ENCODE measurements at regions not wholly inside any gene's neighbourhood (a gene's known extent, or its start where the extent isn't known, plus 50 kb on each side); places are given as distances from the start of the nearest gene placed in this dataset.

DNA sequence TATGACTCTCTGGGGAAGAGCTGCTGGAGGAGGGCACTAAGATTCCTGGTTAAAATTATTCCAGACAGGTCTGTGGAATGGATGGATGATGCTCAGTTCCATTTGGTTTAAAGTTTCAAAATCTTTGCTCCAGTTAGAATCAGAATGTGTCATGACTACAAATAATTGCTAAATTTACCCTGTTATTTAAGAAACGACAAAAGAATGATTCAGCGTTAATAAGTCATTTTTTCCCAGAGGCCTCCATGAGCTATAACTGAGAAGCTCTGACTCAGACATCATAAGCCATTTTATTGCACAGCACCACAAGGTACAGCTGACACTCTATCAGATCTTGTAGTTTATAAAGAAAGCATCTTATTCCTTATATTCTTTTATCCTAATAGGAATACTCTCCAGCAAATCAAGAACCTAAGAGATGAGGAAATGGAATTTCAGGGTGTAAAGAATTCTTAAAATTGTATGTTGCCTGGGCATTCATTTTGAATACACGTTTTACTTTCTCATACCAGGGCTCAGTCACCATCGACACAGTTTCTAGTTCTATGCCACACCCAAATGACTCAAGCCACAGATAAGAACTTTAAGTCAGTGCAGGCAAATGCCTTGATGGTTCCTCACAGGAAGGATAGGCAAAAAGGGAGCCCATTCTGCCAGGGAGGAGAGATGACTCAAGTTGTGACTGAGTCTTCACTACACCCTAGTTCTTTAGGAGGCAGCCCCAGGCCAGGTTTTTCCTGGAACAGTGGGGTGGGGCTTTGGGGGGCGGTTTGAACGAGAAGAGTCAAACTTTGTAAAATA, 636.0 kb downstream of the MMUT start:
- Histone ChIP-seq H3K27me3 (ENCODE audit: insufficient read depth in 3 of 3, low read length in 2 of 3) (no peaks in the 10 kb centered on the region), H3K9me3 (no peaks in the 10 kb centered on the region), H3K4me3 (no peak overlapping the region), H3K27ac (no peak overlapping the region), H3K4me1 (no peaks in the 10 kb centered on the region), H3K36me3 (ENCODE audit: insufficient read depth in 1 of 2, low read depth in 1 of 2) (no peaks in the 10 kb centered on the region)
- DNase-seq (no peak), ATAC-seq (no peak)
- intact Hi-C loops (cut with DNase I): no loop called here
- 70 to 75% (median 72%) methylated on average over 6 of the region's 6 CpGs for WGBS, 3 donors
- TF ChIP-seq, protein P1, sequence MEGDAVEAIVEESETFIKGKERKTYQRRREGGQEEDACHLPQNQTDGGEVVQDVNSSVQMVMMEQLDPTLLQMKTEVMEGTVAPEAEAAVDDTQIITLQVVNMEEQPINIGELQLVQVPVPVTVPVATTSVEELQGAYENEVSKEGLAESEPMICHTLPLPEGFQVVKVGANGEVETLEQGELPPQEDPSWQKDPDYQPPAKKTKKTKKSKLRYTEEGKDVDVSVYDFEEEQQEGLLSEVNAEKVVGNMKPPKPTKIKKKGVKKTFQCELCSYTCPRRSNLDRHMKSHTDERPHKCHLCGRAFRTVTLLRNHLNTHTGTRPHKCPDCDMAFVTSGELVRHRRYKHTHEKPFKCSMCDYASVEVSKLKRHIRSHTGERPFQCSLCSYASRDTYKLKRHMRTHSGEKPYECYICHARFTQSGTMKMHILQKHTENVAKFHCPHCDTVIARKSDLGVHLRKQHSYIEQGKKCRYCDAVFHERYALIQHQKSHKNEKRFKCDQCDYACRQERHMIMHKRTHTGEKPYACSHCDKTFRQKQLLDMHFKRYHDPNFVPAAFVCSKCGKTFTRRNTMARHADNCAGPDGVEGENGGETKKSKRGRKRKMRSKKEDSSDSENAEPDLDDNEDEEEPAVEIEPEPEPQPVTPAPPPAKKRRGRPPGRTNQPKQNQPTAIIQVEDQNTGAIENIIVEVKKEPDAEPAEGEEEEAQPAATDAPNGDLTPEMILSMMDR (IDR thresholded peaks at IDR 0.05): no peak

DNA sequence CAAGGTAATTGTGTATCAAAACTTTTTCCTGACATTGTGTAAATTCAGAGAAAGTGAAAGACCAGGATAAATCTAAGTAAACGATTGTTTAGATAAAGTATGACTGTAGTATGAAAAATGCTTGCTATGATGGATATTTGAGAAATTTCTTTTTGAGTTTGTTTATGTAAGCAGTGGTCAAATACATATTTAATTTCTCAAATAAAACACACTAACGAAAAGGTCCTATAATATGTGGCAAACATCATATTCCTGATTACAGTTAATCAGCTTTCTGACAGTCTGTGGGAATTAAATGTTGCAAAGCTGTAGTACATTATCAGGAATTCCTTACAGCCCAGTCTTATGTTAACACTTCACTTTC, 636.9 kb downstream of the MMUT start:
- TF ChIP-seq, protein P1 (IDR thresholded peaks at IDR 0.05): no peak
- H3K27ac ChIP-seq: no peak overlapping the region
- no peak for DNase-seq
- ATAC-seq: no peak
- H3K4me3 ChIP-seq: no peak overlapping the region
- intact Hi-C loops (cut with DNase I): no loop called here
- no peaks in the 10 kb centered on the region for H3K27me3 ChIP-seq (ENCODE audit: insufficient read depth in 3 of 3, low read length in 2 of 3)
- whole genome bisulfite sequencing, 3 donors: 73 to 76% (median 76%) methylated on average over 2 of the region's 2 CpGs
- no peaks in the 10 kb centered on the region for H3K9me3 ChIP-seq
- H3K4me1 ChIP-seq: no peaks in the 10 kb centered on the region
- no peaks in the 10 kb centered on the region for H3K36me3 ChIP-seq (ENCODE audit: insufficient read depth in 1 of 2, low read depth in 1 of 2)

DNA sequence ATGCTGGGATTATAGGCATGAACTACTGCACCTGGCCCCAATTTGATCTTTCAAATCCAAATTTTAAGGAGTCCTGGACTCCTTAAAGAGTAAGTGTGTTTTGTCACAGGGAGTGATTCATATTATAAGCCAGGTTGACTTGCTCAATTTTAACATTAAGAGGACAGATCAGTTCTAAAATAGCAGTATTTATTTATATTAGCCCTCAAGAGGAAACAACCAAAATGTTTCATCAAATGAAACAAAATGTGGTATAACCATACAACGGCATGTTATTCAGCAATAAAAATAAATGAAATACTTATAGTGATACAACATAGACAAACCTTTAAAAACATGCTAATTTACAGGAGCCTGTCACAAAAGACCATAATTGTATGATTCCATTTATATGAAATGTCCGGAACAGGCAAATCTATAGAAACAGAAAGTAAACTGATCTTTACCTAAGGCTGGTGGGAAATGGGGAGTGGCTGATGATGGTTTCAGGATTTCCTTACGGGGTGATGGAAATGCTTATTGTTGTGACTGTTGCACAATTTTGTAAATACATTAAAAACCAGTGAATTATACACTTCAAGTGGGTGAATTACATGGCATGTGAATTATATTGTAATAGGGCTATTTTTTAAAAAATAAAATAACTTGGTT, 637.4 kb downstream of the MMUT start:
- Histone ChIP-seq H3K27ac (no peak overlapping the region), H3K36me3 (ENCODE audit: insufficient read depth in 1 of 2, low read depth in 1 of 2) (no peaks in the 10 kb centered on the region), H3K4me3 (no peak overlapping the region), H3K27me3 (ENCODE audit: insufficient read depth in 3 of 3, low read length in 2 of 3) (no peaks in the 10 kb centered on the region), H3K4me1 (no peaks in the 10 kb centered on the region), H3K9me3 (no peaks in the 10 kb centered on the region)
- DNase-seq: no peak
- intact Hi-C loops (cut with DNase I): no loop called here
- TF ChIP-seq, protein P1 (IDR thresholded peaks at IDR 0.05): no peak
- WGBS, 3 donors: 71 to 82% (median 81%) methylated on average over 3 of the region's 3 CpGs
- no peak for ATAC-seq

DNA sequence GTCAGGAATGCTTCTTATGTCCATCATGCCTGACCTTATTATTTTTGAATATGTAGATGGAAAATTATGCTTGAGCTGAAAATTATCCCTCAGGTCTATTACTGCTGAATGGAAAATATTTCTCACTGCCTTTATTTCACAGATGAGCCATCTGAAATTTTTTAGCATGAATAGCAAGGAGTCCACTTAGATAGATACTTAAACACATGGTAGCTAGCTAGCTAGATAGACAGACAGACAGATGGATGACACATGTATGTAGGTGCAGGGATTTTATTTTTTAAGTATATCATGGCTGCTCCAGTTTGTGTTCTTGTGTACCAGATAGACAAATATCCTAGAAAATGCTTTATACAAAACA, 645.0 kb downstream of the MMUT start:
- no peaks in the 10 kb centered on the region for H3K4me1 ChIP-seq
- TF ChIP-seq, protein P1 (IDR thresholded peaks at IDR 0.05): no peak
- ATAC-seq: no peak

More for the DNA sequence above, 645.0 kb downstream of the MMUT start:
- Histone ChIP-seq H3K36me3 (ENCODE audit: insufficient read depth in 1 of 2, low read depth in 1 of 2) (no peaks in the 10 kb centered on the region), H3K9me3 (no peaks in the 10 kb centered on the region), H3K27me3 (ENCODE audit: insufficient read depth in 3 of 3, low read length in 2 of 3) (no peaks in the 10 kb centered on the region), H3K4me3 (no peak overlapping the region), H3K27ac (no peak overlapping the region)
- intact Hi-C loops (cut with DNase I): no loop called here
- no peak for DNase-seq

All from psoas muscle (tissue), 7 donors.